Choroid plexus epithelial cell (primary cell): ENCODE measurements at regions not wholly inside any gene's neighbourhood (a gene's known extent, or its start where the extent isn't known, plus 50 kb on each side); places are given as distances from the start of the nearest gene placed in this dataset.

Source experiments
- DNase-seq: peaks from one replicate; pipeline ENCODE4 v3.0.0-alpha.2; 2010; ENCODE audit warnings: low read depth
- H3K4me3 ChIP-seq: 2 replicates; pipeline ENCODE4 v1.5.1; 2011; ENCODE audit warnings: low read depth, mild to moderate bottlenecking, control low read depth, low read length, moderate library complexity
- CTCF ChIP-seq: conservative IDR thresholded peaks from 2 replicates; pipeline ENCODE4 v1.5.1; 2011; ENCODE audit warnings: low read depth, mild to moderate bottlenecking, control low read depth, inconsistent platforms, low read length, moderate library complexity

DNA sequence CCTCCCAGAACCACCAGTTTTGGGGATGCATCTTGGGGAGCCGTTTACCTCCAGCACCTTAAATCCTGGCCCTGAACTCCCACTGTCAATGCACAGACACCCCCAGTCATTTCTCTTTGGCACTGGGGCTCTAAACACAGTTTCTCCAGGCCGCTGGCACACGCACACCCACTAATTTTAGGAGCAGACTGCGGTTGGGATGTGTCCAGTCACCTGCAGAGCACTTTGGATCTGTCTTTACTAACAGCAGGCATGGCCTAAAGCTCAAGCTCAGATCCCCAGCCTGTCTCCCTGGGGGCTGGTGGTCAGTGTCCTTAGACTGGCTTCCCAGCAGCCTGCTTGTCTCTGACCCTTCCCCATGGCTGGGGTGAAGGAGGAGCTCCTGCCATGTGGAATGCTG is 49.9 kb downstream of the SYNE3 start:
- H3K4me3 ChIP-seq: no peak overlapping the region
- DNase-seq: no peak
- TF ChIP-seq CTCF: no peak

DNA sequence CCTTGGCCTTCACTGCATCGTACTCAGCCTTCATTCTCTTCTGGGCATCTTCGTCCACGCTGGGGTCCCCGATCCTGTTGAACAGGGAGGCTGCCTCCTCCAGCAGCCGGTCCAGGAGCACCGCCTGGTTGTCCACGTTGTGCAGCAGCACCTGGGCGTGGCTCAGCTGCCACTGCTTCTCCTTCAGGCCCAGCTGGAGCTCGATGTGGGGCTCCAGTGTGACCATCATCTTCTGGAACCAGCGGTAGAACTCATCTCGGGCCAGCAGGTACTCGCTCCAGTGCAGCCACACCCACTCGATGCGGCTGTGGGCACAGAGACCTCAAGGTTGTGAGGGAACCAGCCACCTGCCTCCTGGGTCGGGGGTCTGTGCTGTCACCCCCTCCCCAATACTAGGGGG is 50.5 kb downstream of the SYNE3 start:
- no peak for TF ChIP-seq CTCF
- no peak overlapping the region for H3K4me3 ChIP-seq
- DNase-seq: no peak

GRCh38 chr14:95465358-95465757 is 51.1 kb downstream of the SYNE3 start:
- TF ChIP-seq CTCF: no peak
- no peak for DNase-seq

GRCh38 chr14:95464514-95464913 is 51.9 kb downstream of the SYNE3 start:
- no peak for DNase-seq
- no peak for TF ChIP-seq CTCF
- no peak overlapping the region for H3K4me3 ChIP-seq

More at GRCh38 chr14:95465358-95465757, 51.1 kb downstream of the SYNE3 start:
- no peak overlapping the region for H3K4me3 ChIP-seq

DNA sequence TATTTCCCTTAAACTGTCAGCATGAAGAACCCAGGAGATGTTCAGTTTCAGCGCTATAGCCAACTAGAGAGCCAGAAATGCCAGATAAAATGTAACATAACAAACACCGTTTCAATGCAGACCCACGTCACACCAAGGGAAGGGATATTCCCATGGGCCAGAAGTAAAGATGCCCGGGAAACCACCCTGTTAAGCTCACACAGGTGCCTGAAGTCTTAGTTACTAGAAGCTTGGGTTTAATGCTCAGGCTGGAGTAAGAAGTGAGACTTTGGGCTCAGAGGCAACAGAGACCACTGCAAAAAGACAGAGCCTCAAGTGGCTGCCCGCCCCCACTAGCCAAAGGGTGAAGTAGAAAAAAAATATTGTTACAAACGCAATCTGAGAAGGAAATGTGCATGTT is 52.3 kb downstream of the SYNE3 start:
- H3K4me3 ChIP-seq: no peak overlapping the region
- no peak for TF ChIP-seq CTCF
- DNase-seq: no peak

DNA sequence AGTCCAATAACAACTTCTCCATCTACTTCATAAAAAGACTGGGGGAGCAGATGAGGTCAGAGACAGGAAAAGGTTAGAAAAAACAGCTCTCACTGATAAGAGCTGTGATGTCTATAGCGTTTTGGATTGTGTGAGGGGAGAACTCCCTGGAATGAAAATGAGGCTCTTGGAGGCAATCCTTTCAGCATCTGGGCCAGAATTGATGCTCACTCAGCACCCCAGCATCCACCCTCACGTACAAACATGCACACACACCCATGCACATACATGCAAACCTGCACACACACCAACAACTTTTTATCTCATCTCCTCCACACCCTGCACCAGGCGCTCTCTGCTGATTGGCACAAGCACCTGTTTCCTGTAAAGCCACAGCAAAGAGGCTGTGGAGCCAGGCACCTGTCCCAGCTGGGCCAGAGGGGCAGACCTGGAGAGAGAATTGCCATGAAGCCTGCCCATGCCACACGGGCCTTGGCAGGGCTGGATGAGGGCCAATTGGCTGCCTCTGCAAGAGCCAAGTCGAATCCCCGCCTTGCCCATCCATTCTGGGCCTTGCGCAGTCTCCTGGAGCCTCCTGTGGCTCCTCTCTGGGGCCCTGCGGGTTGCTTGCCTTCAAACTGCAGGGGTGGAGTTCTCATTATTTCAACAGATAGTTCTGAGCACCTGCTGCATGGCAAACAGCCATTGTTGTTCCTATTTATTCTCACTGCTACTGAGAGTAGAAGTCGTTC is 53.1 kb downstream of the SYNE3 start:
- DNase-seq: no peak
- TF ChIP-seq CTCF: no peak
- no peak overlapping the region for H3K4me3 ChIP-seq

DNA sequence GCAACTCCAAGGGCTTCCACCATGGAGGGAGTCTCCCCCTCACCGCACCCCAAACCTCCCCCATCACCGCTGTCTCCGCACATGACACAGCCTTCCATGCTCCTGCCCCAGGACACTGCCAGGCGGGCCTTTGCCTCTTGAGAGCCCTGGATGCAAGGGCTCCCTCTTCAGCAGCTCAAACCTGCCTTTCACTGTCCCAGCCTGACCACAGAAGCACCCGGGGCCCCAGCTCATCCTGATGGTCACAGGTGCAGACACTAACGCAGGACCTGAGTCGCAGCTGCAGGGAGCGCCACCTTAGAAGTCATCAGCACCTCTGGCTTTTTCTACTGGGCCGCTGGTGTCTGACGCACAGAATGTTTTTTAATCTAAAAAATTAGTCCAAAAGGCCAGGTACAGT is 54.0 kb downstream of the SYNE3 start:
- DNase-seq: no peak
- TF ChIP-seq CTCF: no peak
- no peak overlapping the region for H3K4me3 ChIP-seq
